ENCODE measurements at regions not wholly inside any gene's neighbourhood (a gene's known extent, or its start where the extent isn't known, plus 50 kb on each side); places are given as distances from the start of the nearest gene placed in this dataset.

- DNase-seq (ENCODE audit: low read depth, low spot score), result no peak
Measured at GRCh38 chr13:111038887-111039286, 76.2 kb upstream of the ARHGEF7 start.

- DNase-seq (ENCODE audit: low read depth, low spot score), result no peak
Measured at GRCh38 chr13:111037927-111038326, 77.2 kb upstream of the ARHGEF7 start.

DNA sequence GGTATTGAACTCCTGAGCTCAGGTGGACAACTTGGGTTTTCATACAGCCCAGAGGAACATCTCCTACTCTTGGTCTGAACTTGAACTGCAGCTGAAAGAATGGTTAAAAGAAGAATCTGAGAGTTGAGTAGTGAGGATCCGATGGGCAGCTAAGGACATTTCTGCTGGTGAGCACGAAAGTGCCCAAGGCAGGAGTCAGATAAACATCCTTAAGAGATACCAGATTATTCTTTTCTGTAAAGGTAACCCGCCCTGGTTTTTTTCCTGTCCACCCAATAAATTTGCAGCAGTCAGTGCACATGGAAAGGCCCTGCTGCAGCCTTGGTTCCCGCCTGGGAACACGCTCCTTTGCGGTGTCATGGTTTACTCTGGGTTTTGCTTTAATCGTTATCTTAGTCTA is 78.4 kb upstream of the ARHGEF7 start:
- DNase-seq (ENCODE audit: low read depth, low spot score), result no peak

- DNase-seq (ENCODE audit: low read depth, low spot score), result no peak
Measured at GRCh38 chr13:111035861-111036260, 79.2 kb upstream of the ARHGEF7 start.

DNA sequence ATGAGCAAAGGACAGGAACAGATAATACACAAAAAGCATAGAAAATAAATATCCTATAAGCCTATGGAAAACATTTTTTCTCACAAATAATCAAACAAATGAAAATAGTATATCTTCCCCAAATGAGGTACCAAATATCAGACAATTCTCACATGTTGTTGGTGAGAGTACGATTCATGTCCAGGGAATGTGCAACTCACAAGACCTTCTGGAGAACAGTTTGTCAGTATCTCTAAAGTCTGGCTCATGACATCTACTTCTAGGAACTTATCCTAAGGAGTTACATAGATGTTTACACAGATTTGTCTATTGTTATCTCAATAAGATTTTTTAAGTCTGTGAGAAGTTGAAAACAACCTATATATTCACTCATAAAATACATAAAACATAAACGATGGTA is 80.3 kb upstream of the ARHGEF7 start:
- no peak for DNase-seq (ENCODE audit: low read depth, low spot score)

DNA sequence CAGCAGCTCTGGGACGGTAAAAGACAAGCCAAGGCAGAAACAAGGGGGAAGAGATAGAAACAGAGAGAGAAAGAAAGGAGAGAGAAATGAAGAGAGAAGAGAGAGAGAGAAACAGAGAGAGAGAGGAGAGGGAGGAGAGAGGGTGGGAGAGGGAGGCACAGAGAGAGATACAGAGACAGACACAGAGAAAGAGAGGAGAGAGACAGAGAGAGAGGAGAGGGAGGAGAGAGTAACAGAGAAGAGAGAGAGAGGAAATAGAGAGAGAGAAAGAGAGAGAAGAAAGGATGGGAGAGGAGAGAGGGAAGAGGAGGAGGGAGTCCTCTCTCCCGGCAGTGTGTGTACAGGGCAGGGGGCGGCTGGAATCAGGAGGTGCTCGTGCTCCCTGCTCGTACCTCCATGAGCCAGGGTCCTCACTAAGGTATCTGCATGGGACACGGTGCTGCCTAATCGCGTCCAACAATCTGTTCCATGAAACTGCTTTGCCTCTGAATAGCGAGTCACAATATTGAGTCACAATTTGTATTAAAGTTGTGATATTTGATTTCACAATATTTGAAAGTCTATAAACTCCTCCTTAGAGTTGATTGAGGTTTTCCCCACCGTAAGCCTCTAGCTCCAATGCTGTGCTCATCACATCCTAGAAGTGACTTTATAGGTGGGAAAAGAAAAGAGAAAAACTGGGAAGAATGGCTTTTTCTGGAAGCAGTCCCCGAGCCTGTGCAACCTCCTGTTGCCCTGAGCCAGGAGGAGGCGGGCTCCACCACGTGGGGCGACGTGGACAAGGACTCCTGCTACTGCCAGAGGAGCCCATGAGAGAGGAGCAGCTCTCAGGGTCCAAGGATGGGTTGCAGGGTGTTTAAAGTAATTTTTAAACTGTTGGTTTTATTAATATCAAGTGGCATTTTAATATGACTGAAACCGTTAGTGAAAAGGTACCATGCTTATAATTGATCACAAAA is 81.7 kb upstream of the ARHGEF7 start:
- no peak for DNase-seq (ENCODE audit: low read depth, low spot score)

GRCh38 chr13:111031531-111031961 is 83.6 kb upstream of the ARHGEF7 start:
- DNase-seq (ENCODE audit: low read depth, low spot score), result no peak

- no peak for DNase-seq (ENCODE audit: low read depth, low spot score)
Measured at GRCh38 chr13:111029957-111030609, 85.0 kb upstream of the ARHGEF7 start.

GRCh38 chr13:111027458-111028439 is 87.4 kb upstream of the ARHGEF7 start:
- DNase-seq (ENCODE audit: low read depth, low spot score), result no peak

GRCh38 chr13:111025310-111025709 is 89.8 kb upstream of the ARHGEF7 start:
- DNase-seq (ENCODE audit: low read depth, low spot score), result no peak

DNA sequence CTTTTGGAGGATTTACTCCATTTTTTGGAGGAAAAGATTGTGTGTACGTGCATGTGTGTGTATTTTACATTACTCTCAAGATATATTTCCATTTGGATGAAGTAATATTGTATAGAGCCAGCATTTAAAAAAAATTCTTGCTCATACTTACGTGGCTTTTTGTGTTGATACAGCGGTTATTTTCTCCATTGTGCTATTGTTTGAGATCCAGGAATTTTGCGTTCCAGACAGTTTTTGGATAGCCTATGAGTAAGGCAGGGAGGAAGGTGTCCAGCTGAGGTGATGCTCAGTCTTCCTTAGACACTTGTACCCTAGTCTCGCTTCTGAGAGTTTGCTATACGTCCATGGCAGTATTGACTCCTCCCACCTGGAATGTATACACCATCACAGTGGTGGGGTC is 92.2 kb upstream of the ARHGEF7 start:
- DNase-seq (ENCODE audit: low read depth, low spot score), result no peak

GRCh38 chr13:111022241-111022640 is 92.9 kb upstream of the ARHGEF7 start:
- no peak for DNase-seq (ENCODE audit: low read depth, low spot score)

GRCh38 chr13:111021270-111021669 is 93.8 kb upstream of the ARHGEF7 start:
- no peak for DNase-seq (ENCODE audit: low read depth, low spot score)

GRCh38 chr13:111020546-111020945 is 94.6 kb upstream of the ARHGEF7 start:
- no peak for DNase-seq (ENCODE audit: low read depth, low spot score)

- no peak for DNase-seq (ENCODE audit: low read depth, low spot score)
Measured at GRCh38 chr13:111020021-111020420, 95.1 kb upstream of the ARHGEF7 start.

DNA sequence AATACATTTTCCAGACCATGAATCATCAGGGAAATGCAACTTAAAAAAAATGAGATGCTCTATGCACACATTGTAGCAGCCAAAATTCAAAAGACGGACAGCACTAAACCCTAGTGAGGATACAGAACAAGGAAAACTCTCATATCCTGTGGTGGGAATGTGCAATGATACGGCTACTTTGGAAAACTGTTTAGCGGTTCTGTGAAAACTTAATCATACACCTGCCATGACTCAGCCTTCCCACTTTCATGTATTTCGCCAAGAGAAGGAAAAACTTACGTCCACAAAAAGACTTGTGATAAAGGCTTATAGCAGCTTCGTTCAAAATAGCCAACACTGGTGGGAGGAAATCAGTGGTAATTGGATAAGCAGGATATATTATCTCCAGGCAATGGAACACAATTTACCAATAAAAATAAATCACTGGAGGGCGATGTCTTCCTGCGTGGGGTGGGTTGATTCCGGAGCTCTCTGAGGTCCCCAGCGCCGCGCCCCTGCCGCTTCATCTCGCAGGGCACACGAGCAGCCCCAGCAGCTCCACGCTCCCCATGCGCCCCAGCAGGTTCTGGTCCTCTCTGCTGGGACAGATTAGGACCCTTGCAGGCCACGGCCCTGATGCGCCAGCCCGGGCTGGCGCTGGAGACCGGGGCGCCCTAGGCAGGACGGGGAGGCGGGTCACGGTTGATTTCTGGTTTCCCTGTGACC is 97.2 kb upstream of the ARHGEF7 start:
- DNase-seq (ENCODE audit: low read depth, low spot score), result no peak

DNA sequence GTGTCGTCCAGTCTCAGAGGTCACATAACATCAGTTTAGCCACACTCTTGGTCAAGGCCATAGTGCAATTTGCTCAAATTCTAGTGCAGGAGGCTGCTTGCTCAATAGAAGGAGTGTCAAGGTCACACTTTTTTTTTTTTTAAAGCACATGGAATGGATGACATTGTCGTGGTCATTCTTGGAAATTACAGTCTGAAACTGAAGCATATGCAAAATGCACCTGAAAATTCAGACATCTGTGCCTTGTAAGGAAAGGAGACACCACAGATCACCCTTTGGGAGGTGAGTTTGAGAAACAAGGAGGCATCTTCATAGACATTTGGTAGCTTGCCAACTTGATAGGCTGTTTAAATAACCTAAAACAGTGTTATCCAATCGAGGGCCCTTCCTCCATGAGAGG is 98.3 kb upstream of the ANKRD10 start:
- no peak for DNase-seq (ENCODE audit: low read depth, low spot score)

GRCh38 chr13:111011899-111012298 is 97.0 kb upstream of the ANKRD10 start:
- no peak for DNase-seq (ENCODE audit: low read depth, low spot score)

DNA sequence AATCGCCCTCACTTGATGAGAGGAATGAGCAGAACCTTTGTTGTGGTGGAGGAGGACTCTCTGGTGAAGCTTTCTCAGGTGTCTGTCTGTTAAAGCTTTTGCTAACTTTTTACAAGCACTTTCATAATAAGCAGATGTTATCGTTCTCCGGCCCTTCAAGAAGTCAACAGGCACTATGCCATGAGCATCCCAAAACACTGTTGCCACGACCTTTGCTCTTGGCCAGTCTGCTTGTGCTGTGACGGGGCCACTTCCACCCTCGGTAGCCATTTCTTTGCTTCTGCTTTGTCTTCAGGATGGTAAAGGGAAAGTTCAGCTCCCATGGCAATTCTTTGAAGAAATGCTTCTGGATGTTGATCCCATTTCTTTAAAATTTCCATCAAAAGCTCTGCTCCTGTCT is 93.5 kb upstream of the ANKRD10 start:
- no peak for DNase-seq (ENCODE audit: low read depth, low spot score)

DNA sequence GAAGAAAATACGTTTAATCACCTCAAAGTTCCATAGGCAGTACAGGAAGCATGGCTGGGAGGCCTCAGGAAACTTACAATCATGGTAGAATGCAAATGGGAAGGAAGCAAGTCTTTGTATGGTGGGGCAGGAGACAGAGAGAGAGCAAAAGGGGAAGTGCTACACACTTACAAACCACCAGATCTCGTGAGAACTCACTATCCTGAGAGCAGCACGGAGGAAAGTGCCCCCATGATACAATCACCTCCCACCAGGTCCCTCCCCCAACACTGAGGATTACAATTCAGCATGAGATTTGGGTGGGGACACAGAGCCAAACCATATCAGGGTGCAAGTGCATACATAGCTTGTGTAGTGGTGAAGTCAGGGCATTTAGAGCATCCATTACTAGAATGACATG is 92.3 kb upstream of the ANKRD10 start:
- no peak for DNase-seq (ENCODE audit: low read depth, low spot score)

DNA sequence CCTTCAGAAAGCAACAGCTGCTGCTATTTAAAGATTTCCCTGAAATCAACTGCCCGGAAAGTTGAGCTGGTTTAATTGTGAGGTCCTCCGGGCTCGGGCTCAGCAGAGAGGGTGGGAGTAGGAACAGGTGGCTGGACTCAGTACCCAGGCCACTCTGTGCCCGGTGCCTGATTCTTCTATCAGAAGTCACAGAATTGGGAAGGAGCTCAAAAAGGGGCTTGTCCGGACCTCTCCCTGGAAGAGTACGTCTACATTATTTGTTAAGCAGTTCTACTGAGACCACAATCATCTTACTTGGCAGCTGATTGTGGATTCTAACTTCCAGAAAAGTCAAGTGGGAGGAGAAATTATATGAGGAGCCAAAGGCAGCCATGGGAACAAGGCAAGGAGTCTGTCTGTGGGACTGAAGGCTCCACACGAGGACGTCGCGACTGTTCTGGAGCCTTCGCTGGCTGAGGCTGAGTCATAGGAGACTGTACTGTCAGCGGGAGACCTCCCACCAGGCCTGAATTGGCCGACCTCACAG is 91.7 kb upstream of the ANKRD10 start:
- DNase-seq (ENCODE audit: low read depth, low spot score), result peak; percentile 48

Data from pulmonary artery endothelial cell (primary cell).